ENCODE measurements at regions not wholly inside any gene's neighbourhood (a gene's known extent, or its start where the extent isn't known, plus 50 kb on each side); places are given as distances from the start of the nearest gene placed in this dataset.
A peak's percentile ranks its signal among the peaks of the same experiment; 100 is the strongest.
"Not testable (repeated sequence)": the region's sequence is repeated elsewhere in the genome, so short reads cannot be mapped to it uniquely, and the experiment has no call there.

- no peak for DNase-seq (ENCODE audit: low spot score)
Observed at GRCh38 chr11:96447208-96448110, 57.6 kb downstream of the JRKL start.

GRCh38 chr11:96448225-96448624 lies 58.4 kb downstream of the JRKL start:
- no peak for DNase-seq (ENCODE audit: low spot score)

GRCh38 chr11:96456111-96456510 lies 66.3 kb downstream of the JRKL start:
- no peak for DNase-seq (ENCODE audit: low spot score)

DNA sequence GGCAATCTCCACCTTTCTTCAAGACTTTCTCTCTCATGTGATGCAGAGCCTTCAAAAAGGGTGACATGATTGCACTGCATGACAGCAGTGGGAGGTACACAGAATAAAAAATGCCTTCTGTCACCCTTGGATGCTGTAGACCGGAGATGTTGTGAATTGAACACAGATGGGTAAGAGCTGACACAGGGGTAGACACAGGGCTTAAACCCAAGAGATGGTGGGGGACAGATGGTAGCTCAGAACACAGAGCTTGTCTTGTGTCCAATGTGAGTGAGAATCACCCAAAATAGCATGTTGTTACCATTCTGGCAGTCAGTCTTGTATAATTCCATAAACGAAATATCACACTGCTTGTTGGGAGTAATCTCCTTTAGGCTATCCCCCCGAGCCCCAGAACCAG lies 69.9 kb downstream of the JRKL start:
- DNase-seq (ENCODE audit: low spot score): no peak

DNA sequence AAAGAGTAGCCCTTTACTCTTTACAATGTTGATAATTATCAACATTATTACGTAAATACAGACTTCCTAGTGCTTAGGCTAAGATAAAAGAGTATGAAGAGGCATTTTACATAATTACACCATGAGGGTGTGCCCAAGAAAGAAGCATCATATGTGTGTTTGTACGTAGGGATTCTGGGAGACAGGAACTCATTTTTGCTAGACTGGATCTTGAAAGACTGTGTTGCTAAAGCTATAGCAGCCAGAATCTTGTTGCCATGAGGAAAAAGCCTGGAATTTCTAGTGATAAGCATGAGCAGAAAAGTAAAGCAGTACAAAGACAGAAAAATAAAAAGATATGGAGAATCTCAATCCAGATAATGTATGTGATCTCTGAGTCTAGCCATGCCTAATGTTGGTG lies 72.1 kb downstream of the JRKL start:
- DNase-seq (ENCODE audit: low spot score): no peak

DNA sequence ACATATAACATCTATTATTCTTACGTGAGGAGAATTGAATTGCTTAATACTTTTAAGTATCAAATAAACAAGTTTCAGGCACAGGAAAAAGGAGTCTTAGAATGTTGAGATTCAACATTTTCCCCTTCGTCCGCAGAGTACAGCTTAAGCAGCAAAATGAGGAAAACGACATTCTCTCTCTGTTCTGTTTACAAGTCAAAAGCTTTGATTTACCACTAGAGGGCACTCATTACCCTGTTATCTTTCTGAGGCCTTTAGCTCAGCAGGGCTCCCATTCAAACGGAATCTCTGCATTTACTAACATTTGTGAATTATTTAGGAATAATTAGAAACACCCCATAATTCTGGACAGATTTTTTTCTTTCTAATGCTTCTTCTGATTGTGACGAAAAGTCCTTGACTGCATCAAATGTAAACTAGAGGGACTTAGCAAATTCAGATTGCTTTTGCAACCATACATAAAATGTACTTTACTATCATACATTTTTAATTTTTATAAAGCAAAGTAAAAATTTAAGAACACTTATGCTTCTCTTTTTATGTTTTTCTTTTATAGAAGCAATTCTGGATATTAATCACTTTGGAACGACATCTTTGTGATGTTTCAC lies 75.0 kb downstream of the JRKL start:
- peak; percentile 44 for DNase-seq (ENCODE audit: low spot score)

DNA sequence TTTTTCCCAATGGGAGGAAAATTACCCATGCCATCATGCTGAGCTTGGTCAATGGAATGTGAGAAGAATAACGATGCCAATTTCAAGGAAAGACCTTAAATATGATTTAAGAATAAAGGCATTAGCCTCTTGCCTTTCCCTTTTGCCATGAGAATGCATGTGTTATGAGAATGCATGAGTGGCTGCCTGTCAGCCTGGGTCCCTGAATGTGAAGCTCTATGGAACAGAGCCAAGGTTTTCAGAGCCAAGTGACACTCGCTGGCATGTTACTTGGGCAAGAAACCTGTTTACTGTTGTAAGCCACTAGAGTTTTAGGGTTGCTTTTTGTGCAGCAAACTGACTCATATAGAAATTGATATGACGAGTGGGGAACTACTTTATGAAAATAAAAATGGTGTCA lies 75.7 kb downstream of the JRKL start:
- DNase-seq (ENCODE audit: low spot score): no peak

- no peak for DNase-seq (ENCODE audit: low spot score)
Observed at GRCh38 chr11:96466607-96467006, 76.8 kb downstream of the JRKL start.

GRCh38 chr11:96469776-96470175 lies 80.0 kb downstream of the JRKL start:
- DNase-seq (ENCODE audit: low spot score): no peak

DNA sequence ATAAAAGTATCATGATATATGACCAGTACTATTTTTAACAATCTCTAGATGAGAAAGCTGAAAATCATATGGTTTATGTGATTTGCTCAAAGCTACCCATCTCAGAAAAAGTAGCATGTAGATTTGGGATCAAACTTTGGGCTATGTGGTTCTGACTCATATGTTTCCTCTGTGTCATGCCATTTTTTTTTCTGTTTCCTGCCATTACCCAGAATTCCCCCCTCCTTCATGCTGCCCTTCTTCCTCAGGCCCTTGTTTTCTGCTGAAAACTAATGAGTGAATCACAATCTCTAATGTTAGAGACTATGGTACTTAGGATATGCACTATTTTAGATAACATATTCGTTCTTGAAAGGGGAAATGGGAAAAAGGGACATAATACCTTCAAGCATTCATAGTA lies 80.7 kb downstream of the JRKL start:
- DNase-seq (ENCODE audit: low spot score): no peak

DNA sequence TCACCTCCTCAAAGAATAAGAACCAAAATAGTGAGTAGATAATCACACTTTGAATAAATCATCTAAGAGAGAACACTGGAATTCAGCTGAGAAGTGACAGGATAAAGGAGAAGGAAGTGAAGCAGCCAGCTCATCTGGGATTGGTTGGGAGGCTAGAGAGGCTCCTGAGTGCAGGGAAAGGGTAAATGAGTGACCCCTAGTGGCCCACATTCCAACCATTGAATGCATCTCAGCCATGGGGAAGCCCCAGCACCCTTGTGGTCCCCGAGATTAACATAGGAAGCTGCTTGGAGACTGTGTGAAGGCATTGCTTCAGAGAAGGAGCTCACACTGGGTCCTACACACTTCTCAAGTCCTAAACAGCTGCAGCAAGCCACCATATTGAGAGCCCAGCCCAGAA lies 82.3 kb downstream of the JRKL start:
- DNase-seq (ENCODE audit: low spot score): no peak

GRCh38 chr11:96474263-96474662 lies 84.5 kb downstream of the JRKL start:
- no peak for DNase-seq (ENCODE audit: low spot score)

- no peak for DNase-seq (ENCODE audit: low spot score)
Observed at GRCh38 chr11:96481204-96481603, 91.4 kb downstream of the JRKL start.

DNA sequence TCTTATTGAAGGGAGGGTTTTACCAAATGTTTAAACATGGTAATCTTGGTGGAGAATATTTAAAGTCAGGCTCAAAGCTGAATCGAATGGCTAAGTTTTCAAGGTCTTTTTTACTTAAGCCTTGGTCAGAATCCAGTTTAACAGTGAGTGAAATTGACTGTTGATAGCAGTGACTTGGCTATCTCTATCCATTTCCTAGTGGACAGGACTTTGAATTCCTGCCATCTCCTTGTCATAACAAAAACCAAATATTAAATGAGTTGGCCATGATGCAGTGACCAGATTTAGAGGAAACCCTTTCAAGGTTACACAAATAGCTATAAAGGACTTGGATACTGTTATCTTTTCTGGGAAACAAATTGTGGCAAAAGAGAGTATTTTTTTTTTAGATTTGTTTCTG lies 92.0 kb downstream of the JRKL start:
- no peak for DNase-seq (ENCODE audit: low spot score)

DNA sequence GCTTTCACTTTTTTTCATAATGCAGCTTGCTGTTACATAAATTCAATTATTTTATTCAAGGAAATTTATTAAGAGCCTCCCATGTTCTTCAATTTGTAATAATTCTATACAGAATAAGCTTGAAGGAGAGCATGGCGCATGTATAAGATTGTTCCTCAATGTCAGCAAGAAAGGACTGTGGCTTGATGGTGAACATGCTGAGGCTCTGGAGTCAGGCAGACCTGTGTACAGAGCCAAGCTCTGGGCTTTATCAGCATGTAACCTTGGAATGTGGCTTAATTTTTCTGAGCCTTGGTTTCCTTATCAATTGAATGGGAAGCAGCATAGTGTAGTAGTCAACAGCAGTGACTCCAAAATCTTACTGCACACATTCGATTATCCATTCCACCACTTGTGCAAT lies 92.4 kb downstream of the JRKL start:
- no peak for DNase-seq (ENCODE audit: low spot score)

- no peak for DNase-seq (ENCODE audit: low spot score)
Observed at GRCh38 chr11:96483374-96483955, 93.7 kb downstream of the JRKL start.

GRCh38 chr11:96484361-96484760 lies 94.5 kb downstream of the JRKL start:
- no peak for DNase-seq (ENCODE audit: low spot score)

DNA sequence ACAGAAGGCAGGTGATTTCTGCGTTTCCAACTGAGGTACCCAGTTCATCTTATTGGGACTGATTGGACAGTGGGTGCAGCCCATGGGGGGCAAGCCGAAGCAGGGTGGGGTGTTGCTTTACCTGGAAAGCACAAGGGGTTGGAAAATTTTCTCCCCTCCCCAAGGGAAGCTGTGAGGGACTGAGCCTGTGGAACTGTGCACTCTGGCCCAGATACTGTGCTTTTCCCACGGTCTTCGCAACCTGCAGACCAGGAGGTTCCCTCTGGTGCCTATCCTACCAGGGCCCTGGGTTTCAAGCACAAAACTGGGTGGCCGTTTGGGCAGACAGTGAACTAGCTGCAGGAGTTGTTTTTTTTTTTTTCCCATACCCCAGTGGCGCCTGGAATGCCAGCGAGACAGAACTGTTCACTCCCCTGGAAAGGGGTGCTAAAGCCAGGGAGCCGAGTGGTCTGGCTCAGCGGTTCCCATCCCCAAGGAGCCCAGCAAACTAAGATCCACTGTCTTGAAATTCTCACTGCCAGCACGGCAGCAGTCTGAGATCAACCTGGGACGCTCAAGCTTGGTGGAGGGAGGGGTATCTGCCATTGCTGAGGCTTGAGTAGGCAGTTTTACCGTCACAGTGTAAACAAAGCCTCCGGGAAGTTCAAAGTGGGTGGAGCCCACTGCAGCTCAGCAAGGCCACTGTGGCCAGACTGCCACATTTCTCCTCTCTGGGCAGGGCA lies 97.2 kb downstream of the JRKL start:
- no peak for DNase-seq (ENCODE audit: low spot score)

GRCh38 chr11:96488911-96489310 lies 99.1 kb downstream of the JRKL start:
- DNase-seq (ENCODE audit: low spot score): not testable (repeated sequence)

GRCh38 chr11:96500440-96500839 lies 110.6 kb downstream of the JRKL start:
- no peak for DNase-seq (ENCODE audit: low spot score)

DNA sequence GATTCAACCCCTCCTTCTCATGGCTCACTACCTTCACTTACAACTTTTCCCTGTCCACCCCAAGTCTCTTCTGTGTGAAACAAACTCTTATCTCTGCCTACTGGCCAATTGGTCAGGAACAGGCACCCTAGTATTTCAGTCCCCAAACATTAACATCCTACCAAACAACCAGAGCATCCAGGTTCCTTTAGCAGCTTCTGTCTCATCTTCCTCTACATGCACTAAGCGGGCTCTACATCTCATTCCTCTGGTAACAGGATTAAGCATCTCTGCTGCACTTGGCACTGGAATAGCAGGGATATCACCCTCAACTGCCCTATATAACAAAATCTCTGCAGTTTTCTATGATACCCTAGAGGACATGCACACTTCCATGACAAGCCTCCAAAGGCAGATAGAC lies 116.2 kb downstream of the JRKL start:
- no peak for DNase-seq (ENCODE audit: low spot score)

DNA sequence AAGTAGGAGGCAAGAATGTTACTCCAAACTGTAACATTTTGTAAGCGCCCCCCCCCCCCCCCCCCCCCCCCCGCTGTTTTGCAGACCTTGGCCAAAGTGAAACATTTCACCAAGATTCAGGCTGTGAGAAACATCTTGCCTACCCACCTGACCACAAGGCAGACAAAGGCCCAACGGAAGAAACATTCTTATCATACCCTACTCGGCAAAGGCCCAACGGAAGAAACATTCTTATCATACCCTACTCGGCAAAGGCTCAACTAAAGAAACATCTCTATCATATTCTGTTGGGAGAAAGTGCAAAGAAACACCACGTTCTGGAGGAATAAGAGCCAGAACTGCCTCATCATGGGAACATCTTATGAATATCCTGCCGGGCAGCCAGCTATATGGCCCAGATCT lies 117.1 kb downstream of the JRKL start:
- DNase-seq (ENCODE audit: low spot score): no peak

DNA sequence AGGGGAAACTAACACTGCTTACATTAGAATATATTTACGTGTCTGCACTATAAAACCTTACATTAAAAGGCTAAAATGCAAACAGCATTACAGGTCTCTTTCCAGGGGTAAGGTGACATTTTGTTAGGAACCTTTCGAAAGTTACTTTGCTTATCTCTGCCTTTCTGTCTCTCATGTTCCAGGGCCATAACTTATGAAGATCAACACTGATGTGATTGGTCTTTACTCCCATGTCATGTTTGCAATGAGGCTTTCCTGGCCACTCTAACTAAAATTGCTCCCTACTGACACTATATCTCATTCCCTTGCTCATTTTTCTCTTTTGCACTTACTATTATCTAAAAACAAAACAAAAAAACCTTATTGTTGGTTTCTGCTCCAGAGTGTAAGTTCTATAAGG lies 119.0 kb downstream of the JRKL start:
- DNase-seq (ENCODE audit: low spot score): no peak

Measured in HuH-7 (cell line).